HG03064 (cell line): ENCODE measurements at regions not wholly inside any gene's neighbourhood (a gene's known extent, or its start where the extent isn't known, plus 50 kb on each side); places are given as distances from the start of the nearest gene placed in this dataset.

Source experiments
- ATAC-seq: cut with Tn5 transposase; IDR thresholded peaks from one replicate; pipeline ENCODE4 v1.9.1; 2021; ENCODE audit warnings: low read depth; ENCODE audit not compliant: unreplicated experiment

GRCh38 chr14:98943907-98944306, 328.1 kb downstream of the BCL11B start:
- no peak for ATAC-seq

GRCh38 chr14:98944989-98945388, 327.0 kb downstream of the BCL11B start:
- ATAC-seq: no peak

- ATAC-seq: no peak
Measured at GRCh38 chr14:98945611-98946570, 326.1 kb downstream of the BCL11B start.

GRCh38 chr14:98946940-98947339, 325.1 kb downstream of the BCL11B start:
- no peak for ATAC-seq

GRCh38 chr14:98947911-98948595, 323.9 kb downstream of the BCL11B start:
- no peak for ATAC-seq

GRCh38 chr14:98949051-98949450, 322.9 kb downstream of the BCL11B start:
- ATAC-seq: no peak

GRCh38 chr14:98949481-98950135, 322.4 kb downstream of the BCL11B start:
- ATAC-seq: no peak

GRCh38 chr14:98950353-98950895, 321.6 kb downstream of the BCL11B start:
- no peak for ATAC-seq

GRCh38 chr14:98951031-98951430, 321.0 kb downstream of the BCL11B start:
- no peak for ATAC-seq

GRCh38 chr14:98951521-98952152, 320.4 kb downstream of the BCL11B start:
- no peak for ATAC-seq

- ATAC-seq: no peak
Measured at GRCh38 chr14:98952593-98953350, 319.2 kb downstream of the BCL11B start.

- ATAC-seq: no peak
Measured at GRCh38 chr14:98953551-98954348, 318.2 kb downstream of the BCL11B start.

- no peak for ATAC-seq
Measured at GRCh38 chr14:98954349-98955000, 317.5 kb downstream of the BCL11B start.

- ATAC-seq: no peak
Measured at GRCh38 chr14:98955036-98955740, 316.8 kb downstream of the BCL11B start.

GRCh38 chr14:98955741-98956070, 316.3 kb downstream of the BCL11B start:
- no peak for ATAC-seq

GRCh38 chr14:98956181-98956580, 315.8 kb downstream of the BCL11B start:
- no peak for ATAC-seq

GRCh38 chr14:98956661-98957060, 315.3 kb downstream of the BCL11B start:
- ATAC-seq: no peak
